HG03354 (cell line): ENCODE measurements at regions not wholly inside any gene's neighbourhood (a gene's known extent, or its start where the extent isn't known, plus 50 kb on each side); places are given as distances from the start of the nearest gene placed in this dataset.
"Not testable (repeated sequence)": the region's sequence is repeated elsewhere in the genome, so short reads cannot be mapped to it uniquely, and the experiment has no call there.

Experiments
- ATAC-seq: cut with Tn5 transposase; IDR thresholded peaks from one replicate; pipeline ENCODE4 v1.9.1; 2021; ENCODE audit warnings: mild to moderate bottlenecking; ENCODE audit not compliant: unreplicated experiment, poor library complexity, severe bottlenecking

DNA sequence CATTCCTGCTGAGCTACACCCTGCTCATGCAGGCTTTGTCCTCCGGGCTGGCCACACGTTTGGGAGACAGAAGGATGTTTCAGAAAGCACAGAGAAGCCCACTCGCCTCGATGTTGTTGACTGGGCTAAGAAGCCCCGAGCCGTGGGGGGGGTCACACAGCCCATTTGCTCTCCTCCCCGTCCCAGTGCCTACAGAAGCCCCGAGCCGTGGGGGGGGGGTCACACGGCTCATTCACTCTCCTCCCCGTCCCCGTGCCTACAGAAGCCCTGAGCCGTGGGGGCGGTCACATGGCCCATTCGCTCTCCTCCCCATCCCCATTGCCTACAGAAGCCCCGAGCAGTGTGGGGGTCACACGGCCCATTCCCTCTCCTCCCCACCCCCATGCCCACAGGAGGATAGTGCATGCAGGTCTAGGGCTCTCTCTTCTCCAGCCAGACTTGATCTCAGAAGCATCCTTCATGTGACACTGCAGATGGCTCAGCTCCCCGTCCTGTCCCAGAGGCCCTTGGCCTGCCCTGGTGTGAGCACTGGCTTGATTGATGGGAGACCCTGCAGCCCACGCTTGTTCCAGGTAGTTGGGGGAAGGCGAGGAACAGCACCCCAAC lies 72.9 kb downstream of the NPIPB11 start:
- not testable (repeated sequence) for ATAC-seq

DNA sequence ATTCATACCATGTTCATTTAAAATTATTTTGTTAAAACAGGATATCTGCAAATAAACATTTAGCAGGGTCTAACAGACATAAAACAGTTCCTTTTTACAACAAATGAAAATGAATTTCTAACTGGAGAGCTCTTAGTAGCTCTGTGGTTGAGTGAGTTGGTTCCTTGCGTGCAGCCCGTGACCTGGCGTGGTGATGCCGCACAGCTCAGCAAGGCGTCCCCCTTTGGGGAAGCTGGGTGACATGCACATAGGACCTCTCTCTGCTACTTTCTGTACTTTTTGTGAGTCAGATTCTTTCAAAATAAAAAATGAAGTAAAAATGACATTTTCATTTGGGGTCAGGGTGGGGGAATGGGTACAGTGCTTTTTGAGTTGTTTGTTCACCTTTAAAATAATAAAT lies 75.9 kb downstream of the NPIPB11 start:
- ATAC-seq = not testable (repeated sequence)

DNA sequence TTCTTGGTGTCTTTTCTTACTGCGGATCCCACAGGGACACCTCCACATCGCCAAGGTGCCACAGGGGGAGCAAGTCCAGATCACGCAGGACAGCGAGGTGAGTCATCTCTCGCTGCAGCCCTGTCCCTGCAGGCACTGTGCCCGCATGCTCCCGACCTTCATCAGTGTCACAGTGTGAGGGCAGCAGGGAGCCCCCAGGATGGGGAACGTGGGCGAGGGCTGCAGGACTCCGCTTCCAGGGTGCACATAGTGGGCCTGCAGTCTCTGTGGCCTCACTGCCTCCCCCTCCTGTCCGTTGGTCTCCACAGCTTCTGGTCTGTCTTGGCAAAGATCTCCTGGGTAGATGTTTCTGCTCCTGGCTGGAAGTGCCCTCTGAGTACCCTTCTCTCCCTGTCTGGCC lies 78.0 kb downstream of the NPIPB11 start:
- ATAC-seq = not testable (repeated sequence)

DNA sequence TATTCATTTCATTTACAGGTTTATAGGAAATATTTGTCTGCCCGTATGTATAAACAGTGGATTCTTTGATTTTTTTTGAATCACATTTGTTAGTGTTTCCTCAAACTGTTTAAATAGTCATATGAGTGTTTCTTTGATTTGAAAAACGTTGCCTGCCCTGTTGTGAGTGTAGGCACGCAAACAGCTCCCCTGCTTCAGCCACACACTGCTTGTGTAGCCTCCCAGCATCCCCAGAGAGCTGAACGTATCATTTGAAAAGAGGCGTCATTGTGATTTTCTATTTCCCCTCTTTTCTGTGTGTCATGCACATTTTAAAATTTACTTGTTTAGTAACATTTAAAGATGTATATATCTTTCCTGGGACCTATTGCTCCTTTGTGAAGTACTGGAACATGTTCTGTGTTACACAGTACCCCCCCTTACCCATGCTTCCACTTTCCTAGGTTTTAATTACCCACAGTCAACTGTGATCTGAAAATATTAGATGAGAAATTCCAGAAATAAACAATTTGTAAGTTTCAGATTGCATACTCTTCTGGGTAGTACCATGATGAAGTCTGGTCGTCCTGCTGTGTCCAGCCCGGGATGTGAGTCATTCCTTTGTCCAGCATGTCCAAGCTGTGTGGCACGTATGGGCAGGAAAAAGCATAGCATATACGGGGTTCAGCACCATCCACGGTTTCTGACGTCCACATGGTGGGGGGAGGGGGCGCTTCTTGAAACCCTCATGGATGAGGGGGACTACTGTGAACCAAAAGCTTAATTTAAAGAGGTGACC lies 78.7 kb downstream of the NPIPB11 start:
- ATAC-seq = not testable (repeated sequence)

DNA sequence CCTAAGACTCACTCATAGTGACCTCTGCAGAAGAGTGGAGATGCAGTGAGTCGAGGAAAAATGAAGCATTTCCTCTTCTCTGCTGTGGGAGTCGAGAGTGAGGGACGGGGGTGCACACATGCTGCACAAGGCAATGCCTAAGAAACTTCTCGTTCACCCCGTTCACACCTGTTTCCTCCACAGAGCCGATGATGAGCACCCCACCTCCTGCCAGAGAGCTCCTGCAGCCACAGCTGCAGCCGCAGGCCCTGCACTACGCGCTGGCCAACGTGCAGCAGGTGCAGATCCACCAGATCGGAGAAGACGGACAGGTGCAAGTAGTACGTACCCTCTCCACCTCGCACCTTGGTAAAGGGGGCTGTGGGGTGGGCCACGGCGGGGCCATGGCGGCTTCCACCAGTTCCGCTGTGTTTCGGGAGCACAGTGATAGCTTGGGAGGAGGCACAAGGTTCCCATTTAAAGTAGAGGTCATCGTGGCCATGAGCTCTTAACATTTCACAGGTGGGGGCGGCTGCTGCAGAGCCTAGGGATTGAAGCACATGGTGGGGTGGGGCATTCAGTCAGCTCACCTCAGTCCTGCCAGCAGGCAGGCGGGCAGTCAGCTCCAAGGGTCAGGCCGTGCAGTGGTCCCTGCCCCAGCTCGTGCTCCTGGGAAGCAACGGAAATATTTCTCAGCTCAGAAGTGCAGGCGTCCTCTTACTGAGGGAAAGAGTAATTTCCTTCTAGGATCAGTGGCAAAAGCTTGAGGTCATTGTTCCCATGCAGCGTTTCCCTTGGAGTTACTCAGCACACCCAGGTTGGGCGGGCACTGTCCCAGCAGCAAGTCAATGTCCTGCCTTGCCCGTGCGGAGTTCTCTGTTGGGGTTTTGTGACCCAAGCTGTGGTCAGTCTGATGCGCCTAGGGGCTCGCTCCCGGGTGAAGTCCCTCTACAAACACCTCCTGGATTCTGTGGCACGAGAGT lies 80.1 kb downstream of the NPIPB11 start:
- ATAC-seq = not testable (repeated sequence)

DNA sequence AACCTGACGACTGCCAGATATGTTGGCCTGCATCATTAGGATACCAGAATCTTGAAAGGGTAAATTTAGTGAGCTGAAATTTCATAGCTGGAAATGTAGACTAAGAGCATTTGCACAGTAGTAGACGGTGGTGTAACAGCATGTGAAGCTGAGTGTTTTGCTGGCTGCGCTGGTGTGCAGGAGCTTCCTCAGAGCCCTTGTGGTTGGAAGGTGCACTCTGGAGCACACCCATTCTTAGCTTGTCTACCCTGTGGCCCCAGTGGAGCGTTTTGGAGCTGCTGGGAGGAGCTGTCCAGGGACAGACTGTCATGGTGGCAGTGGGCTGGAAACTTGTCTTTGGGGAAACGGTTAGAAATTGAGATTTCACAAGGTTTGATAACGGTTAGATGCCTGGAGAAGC lies 82.8 kb downstream of the NPIPB11 start:
- not testable (repeated sequence) for ATAC-seq

DNA sequence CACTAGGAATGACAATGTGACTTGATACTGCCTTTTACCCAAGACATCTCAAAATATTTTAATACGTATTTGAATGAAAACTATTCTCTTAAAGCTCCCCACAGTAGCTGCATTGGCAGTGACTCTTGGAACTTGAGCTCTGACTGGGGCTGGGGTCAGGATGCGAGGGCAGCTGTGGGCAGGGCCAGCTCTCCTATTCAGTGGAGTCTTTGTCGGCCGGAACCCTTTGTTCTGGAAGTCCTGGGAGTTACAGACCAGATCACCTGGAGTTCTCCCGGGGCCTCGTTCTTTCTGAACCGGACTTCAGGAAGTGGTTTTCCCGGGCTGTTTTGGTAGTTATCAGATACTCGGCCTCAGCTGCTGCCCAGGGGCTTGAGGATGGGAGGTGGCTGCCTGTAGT lies 84.9 kb downstream of the NPIPB11 start:
- ATAC-seq = no peak

DNA sequence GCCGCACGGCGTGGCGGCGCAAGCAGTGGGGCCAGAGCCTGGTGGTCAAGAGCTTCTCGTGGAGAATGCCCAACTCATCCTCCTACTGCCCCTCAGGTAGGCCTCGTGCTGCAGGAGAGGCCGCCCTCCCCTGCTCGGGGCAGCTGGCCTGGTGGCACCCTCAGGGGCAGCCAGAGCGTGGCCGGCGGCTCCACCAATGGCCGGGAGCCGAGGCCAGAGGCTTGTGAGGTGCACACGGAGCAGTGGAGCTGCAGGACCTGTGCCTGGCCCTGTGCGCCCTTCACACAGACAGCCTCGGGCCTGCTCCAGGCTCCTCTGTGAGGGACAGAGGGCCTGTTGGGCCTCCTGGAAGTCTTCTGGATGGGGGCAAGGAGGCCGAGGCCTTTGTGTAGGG lies 85.5 kb downstream of the NPIPB11 start:
- ATAC-seq = no peak

DNA sequence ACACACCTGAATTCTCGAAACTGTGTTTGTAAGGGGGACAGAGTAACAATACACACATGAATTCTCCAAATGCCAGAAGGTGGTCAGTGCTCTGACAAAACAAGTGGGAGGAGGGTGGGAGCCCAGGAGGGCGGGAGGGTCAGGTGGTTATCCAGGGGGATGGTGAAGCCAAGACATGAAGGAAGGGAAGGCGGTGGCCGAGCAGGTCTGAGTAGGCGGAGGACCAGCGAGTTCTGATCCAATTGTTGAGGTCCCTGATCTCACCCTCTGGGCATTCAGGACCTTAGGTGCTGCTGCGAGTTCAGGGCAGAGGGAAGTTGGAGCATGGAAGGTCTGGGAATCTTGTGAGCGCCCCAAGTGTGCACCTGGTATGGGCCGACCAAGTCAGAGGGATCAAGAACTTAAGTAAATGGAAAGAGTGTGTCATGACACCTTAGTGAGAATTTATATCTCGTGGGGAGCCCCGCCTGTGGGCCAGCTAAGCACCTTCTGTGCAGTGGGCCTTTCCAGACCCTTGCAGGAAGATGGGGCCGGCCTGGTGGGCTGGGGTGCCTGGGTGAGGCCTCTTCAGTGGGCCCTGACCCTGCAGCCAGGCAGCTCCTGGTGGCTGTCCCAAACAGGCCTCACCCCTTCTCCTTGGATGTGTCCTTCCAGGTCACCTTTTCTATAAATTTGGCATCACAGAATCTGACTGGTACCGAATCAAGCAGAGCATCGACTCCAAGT lies 86.1 kb downstream of the NPIPB11 start:
- ATAC-seq = no peak

DNA sequence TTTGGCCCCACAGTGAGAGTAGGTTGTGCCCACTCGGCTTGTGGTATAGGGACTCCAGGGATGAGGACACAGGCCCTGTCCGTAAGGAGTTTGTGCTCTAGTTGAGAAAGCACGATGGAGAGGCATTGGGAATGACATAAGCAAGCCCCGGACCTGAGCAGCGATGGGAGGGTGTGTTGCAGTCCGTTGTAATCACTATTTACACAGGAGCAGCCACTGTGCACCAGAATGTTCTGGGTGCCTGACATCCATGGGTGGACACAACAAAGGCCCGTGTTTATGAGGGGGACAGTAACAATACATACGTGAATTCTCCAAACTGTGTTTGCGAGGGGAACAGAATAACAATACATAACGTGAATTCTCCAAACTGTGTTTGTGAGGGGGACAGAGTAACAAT lies 86.8 kb downstream of the NPIPB11 start:
- no peak for ATAC-seq

DNA sequence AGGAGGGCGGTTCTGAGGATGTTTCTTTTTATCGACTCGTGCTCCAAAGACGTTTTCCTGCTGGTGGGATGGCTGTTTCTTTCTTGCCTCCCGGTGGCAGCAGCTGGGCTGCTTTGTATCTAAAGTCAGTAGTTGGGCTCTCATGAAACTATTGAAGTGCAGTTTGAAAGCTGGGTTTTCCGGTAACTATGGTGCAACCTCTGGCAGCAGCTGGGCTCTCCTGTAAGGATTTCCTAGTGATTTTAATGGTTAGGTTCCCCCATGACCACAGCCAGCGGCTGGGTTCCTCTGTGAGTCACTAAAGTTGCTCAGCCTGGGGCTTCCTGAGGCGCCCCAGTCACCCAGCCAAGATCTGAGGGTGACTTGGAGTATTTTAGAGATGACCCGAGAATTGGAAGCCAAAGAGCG lies 87.9 kb downstream of the NPIPB11 start:
- not testable (repeated sequence) for ATAC-seq

DNA sequence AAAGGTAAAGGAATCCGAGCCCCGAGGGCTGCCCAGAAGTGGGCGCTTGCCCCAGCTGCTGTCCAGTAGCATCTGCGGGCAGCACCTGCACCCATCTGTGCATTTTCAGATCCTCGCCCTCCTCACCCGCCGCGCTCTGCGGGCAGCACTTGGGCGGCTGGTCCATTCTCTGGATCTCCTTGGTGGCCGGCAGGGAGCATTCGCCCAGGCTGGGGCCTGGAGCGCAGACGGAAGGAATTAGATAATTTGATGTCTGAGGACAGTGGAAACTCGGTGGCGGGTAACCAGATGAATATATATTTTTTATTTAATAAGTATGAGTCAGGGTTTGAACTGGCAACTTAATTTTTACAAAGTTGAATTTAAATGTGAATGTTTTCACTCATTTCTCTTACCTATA lies 88.5 kb downstream of the NPIPB11 start:
- no peak for ATAC-seq

DNA sequence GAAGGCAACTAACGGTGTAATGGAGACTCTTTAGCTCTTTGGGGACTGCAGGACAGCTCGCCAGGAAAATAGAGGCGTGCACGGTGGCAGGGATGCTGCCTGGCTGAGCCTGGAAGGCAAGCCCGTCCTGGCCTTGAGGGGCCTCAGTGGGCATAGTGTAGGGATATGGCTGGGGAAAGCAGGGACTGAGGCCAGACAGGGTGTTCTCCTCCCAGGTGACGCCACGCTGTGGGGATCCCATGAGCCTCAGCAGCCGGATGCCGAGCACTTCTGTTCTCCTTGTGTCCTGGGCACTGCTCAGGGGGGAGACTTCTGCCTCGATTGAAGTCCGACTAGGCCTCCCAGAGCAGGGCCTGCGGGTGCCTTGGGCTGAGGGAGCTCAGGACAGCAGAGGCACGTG lies 89.2 kb downstream of the NPIPB11 start:
- ATAC-seq = no peak

DNA sequence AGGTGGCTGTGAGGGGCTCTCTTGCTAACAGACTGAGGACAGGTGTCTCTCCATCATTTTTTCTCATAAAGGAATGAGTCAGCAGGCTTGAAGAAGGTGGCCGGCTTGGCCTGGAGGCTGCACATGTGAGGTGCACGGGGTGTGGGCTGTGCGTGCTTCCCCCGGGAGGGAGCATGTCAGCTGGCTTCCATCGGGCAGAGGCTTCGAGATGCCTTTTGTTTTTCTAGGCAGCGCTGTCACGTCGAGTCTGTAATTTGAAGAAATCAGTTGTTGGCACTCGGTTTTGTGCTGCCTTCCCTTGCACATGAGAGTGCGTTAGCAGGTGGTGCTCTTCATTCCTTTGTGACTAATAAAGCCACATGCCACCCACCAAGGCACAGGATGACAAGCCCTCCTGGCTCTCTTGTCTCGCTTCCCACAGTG lies 89.7 kb downstream of the NPIPB11 start:
- ATAC-seq = no peak

DNA sequence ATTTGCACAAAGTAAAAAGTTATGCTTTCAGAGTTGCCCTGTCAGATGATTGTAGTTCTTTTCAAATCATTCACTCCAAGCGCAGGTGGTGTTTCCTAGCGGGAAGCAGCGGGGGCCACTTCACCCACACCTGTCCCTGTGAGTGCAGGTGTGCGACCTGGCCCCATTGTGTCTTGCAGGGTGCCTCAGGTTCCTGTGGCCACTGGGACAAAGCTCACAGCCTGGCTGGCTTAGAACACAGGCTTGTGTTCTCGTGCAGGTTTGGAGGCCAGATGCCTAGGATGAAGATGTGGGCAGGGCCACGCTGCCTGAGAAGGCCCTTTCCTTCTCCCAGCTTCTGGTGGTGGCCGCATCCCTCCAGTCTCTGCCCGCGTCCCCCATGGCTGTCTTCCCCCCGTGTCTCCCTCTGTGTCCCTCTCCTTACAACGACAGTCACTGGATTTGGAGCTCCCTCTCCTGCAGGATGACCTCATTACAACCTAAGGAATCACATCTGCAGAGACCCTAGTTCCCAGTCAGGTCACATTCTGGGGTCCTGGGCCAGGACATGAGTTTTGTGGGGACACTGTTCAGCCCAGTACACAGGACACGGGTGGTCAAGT lies 90.5 kb downstream of the NPIPB11 start:
- ATAC-seq = no peak

DNA sequence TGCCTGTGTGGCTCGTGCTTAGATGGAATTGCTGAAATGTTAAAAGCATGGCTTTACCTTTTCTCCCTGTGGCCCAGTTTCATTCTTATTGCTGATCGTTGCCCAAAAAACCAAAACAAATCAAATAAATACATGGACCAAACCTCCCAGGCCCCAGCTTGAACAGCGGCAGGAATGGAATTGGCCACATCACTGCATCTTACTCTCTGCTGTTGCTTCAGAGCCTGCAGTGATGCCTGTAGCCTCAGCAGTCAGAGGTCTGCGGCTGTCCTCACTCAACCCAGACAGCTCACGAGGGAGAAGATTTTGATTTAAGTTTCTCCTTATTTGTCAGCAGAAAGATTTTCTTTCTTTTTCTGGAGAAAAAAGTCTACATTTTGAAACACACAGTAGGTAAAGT lies 91.5 kb downstream of the NPIPB11 start:
- no peak for ATAC-seq

DNA sequence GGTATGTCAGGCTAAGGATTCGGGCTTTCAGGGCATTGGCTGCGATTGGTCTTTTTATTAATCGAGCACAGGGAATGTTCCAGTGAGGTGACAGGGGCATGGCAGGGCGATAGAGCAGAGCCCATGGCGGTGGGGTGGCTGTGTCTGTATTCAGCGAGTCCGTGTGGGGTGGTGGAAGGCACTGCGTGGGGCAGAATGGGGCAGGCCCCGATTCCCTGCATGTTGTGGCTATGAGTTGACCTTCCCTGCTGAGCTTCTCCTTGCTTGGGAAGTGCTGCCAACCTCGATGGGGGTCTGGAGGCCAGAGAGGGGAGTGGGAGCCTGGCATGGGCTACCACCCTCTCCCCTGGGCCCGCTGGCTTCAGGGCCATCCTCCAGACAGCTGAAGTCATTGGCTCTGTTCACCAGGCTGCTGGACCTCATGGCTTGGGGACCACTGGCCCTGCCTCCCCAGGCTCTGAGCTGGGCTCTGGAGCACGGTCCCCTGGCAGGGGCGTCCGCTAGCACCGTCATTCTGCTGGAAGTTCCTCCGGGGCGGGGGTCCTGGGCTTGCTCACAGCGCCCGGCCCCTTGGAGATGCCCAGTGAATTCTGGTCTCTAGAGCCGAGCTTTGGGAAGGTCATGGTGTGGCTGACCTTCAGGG lies 92.1 kb downstream of the NPIPB11 start:
- no peak for ATAC-seq

DNA sequence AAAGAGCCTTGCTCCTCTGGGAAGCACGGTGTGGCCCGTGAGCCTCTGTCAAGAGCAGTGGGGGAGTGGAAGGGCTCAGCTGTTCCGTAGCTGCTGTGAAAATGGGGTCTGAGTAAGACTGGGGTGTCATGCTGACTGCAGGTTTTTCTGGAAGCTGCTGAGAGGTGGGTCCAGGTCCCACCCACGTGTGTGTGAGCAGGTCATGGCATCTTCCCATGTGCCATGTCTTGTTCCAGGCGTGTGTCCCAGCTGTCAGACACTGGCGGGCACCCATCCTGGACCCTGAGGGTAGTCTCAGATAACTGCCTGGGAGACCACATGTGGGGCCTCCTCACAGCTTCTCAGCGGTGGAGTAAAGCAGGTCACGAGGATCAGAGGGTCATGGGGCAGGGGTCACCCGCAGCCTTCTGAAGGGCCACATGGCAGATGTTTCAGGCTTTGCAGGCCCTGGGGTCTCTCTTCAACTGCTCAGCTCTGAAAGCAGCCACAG lies 92.9 kb downstream of the NPIPB11 start:
- no peak for ATAC-seq
